Left renal pelvis (tissue), 4 donors: ENCODE measurements at regions not wholly inside any gene's neighbourhood (a gene's known extent, or its start where the extent isn't known, plus 50 kb on each side); places are given as distances from the start of the nearest gene placed in this dataset.

ENCODE experiments used
- DNase-seq, 4 donors: peaks; one replicate each; pipeline ENCODE4 v3.0.0-alpha.2; 2013; ENCODE audit warnings: low read depth in 4 of 4, low spot score in 3 of 4

- no peak for DNase-seq
Observed at GRCh38 chr4:19375136-19375804, 876.4 kb upstream of the SLIT2 start.

DNA sequence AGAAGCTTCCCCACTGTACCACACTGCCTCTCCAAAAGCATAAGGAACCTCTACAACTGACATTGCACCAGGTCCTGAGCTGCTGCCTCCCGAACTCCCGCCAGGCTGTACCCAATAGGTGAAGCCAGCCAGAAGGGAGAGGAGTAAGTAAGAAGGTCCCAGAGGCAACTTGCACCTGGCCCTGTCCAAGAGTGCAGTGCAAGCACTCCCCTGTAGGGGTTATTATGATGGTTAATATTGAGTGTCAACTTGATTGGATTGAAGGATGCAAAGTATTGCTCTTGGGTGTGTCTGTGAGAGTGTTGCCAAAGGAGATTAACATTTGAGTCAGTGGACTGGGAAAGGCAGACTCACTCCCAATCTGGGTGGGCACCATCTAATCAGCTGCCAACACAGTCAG, 879.3 kb upstream of the SLIT2 start:
- no peak for DNase-seq

- DNase-seq = no peak
Observed at GRCh38 chr4:19368800-19369199, 882.9 kb upstream of the SLIT2 start.

DNA sequence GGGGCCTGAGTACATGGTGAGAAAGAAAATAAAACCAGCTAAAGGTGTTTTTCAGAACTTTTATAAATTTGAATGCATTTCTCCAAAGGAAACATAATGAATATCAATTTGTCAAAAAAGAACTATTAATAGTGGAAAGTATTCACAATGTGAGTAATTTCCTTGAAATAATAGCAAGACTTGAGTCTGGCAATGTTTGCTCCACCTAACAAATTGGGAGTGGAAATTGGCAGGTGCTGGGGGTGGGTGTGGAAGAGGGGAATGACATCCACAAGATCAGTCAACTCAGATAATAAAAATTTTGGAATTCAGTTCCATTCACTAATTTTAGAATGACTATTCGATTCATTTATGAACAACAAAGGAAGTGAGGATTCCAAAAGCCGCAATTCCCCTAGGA, 884.8 kb upstream of the SLIT2 start:
- no peak for DNase-seq

DNA sequence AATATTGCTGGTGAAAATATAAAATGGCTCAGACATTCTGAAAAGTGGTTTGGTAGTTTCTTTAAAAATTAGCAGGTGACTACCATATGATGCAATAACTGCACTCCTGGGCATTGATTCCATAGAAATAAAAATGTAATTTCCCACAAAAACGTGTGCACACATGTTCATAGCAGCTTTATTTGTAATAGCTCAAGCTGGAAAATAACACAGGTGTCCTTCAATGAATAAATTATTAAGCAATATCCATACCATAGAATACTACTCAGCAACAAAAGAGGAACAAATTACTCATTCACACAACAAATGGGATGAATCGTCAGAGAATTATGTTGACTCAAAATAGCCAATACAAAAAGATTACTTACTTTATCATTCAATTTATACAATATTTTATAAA, 893.7 kb upstream of the SLIT2 start:
- DNase-seq = no peak

- no peak for DNase-seq
Observed at GRCh38 chr4:19349416-19349815, 902.3 kb upstream of the SLIT2 start.

- DNase-seq = no peak
Observed at GRCh38 chr4:19348746-19349145, 903.0 kb upstream of the SLIT2 start.

- DNase-seq = no peak
Observed at GRCh38 chr4:19346636-19347035, 905.1 kb upstream of the SLIT2 start.

DNA sequence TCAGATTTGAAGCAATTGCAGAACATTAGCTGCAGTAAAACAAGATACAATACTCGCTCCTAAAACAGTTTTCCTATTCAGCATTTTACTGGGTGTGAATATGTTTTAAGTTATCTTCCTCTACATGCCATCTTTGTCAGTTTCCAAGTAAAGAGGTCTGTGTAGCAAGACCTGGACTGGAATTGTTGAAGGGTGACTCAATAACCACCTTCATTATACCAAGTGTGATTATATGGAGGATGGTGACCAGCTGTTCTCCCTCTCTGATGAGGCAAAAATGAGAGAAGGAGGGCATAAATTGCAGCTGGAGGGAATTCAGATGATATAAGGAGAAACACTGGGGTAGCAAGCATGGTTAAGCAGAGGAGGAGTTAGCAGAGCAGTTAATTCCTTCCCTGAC, 922.1 kb upstream of the SLIT2 start:
- DNase-seq = no peak

DNA sequence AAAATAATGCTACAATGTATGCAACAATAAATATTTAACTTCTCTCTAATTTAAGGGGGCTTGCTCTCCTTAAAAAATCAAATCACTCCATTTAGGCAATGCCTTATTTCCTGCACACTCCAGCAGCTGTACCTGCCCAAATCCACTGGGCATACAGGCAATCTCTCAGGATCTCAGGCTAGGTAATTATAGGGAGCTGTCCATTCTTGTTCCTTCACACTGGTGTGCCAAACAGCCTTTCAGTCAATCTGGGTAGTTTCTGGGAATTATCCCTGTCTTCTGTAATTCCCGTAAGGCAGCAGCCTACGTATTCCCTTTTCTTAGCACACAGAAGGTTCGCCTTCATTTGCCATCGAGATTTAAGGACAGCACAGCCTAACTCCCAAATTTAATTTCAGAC, 922.6 kb upstream of the SLIT2 start:
- DNase-seq = no peak

DNA sequence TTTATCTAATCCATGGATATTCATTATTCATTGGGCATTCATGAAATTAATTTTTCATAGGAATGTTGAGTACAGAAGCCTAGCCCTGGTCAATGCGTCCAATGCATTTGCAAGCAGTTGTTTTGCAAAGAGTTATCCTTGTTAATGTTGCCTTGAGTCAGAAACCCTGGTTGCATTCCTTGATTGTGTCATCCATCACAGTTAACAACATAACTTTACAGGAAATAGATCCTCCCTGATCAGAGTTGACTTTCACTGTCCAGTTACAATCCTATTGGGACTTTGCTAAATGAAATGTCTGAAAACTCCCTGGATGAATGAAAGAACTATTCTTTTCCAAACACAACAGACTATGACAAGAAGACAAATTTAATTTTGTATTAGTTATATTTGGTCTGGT, 924.3 kb upstream of the SLIT2 start:
- no peak for DNase-seq

DNA sequence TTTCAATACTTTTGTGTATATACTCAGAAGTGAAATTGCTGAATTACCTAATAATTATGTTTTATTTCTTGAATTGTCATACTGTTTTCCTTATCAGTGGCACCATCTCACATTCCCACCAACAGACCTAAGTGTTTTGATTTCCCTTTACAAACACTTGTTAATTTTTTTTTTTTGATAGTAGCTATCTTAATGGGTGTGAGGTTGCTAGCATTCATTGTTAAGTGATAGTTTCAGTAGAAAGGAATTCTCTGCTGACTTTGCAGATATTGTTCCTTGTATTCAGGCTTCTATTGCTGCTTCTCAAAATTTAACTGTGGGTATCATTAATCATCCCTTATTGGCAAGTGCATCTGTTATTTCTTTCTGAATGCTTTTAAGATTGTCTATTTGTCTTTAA, 927.5 kb upstream of the SLIT2 start:
- DNase-seq = no peak

DNA sequence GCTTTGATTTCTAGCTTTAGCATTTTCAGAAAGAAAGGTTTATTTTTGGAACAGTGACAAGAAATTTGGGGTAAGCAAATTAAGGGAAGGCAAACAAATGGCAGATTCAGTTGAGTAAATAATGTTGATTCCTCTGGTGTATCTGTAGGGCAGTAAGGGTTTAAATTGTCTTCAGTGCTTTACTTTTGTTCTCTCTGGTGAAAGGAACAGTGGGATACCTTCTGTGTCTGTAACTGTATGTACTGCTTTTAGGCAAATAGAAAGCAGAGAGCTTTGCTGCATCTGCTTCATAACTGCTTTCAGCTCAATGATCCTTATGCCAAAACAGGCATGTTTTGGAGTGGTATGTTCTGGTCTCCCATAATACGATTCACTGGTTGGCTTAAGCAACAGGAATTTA, 932.1 kb upstream of the SLIT2 start:
- DNase-seq = no peak

DNA sequence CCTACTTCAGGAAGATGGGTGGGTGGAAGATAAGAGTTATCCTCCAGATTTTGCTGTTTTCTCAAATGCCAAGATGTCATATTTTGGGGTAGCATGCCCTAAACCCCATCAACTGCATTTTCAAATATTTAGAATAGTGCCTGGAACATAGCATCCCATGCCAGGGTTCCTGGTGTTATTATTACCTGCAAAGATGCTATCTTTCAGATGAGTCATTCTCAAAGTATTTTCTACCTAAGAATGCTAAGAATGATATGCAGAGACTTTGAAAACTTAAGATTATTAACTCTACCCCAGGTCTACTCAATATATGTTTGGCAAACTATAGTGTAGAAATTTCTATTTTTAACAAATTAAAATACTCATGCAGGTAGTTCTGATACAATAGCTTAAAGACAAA, 934.3 kb upstream of the SLIT2 start:
- no peak for DNase-seq

GRCh38 chr4:19314116-19314515, 937.6 kb upstream of the SLIT2 start:
- no peak for DNase-seq

DNA sequence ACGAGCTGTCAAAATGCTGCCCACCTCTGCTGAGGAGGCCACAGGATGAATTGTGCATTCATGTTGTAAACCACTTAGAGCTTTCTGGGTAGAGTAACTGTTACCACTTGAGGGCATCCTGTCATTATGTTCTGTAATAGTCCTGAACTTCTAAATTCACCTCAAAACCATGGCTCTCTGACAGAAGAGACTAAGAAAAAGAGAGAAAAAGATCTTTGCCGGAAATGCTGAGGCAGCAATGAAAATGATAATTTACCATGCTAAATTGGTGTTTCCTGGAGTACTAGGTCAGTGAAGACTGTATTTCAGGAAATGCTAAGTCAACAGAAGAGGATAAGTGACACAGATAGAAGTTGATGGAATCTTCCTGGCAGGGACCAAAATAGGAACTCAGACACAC, 942.3 kb upstream of the SLIT2 start:
- DNase-seq = peak in 1 of 4 donors; percentile 26

- DNase-seq = no peak
Observed at GRCh38 chr4:19304028-19304427, 947.7 kb upstream of the SLIT2 start.

DNA sequence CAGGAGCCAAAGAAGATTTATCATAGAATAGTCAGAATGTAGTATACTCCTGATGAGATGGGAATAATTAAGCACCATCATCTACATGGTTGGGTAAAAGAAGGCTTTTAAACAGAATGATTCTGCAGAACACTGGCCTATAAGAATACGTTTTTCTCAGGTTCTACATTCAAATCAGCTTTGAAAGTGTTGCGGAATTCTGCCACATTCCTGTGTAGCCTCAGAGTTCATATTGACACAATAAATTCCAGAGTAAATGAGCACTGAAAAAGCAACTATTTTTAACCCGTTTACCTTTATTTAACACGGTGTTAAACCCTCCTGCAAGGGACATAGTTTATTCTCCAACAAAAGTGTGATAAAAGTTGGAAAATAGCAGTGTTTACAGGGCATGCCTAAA, 950.2 kb upstream of the SLIT2 start:
- DNase-seq = no peak

DNA sequence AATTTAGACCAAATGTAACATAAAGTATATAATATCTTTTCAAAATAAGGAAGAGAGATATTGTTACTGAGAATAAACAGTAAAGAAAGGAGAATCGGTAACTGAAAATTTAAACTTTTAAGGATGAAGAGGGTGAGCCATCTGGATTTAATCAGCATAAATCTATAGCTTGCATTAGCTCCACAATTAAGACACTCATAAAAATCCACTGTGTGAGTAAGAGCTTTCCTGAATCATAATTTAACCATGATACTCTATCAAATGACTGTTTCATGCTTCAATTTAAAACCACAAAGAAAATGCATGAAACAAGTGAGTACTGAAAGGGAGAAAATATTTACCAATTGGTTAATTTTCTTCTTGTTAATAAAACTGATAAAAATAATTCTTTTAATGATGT, 951.5 kb upstream of the SLIT2 start:
- DNase-seq = no peak

DNA sequence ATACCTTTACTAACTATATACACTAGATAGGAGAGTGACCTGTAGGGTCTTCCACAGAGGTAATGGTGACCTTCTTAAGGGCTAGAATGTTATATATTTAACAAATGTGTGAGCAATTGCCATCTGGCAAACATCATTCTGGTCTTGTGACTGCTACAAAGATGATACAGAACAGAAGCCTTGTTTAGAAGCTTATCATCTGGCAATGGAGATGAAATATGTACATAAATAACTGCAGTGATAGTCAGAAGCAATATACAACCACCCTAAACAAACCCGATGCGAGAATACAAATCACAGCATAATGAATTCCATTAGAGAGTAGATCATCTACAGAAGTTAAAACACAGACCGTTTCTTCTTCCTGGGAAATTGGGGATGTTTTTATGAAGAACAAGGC, 952.7 kb upstream of the SLIT2 start:
- DNase-seq = no peak

DNA sequence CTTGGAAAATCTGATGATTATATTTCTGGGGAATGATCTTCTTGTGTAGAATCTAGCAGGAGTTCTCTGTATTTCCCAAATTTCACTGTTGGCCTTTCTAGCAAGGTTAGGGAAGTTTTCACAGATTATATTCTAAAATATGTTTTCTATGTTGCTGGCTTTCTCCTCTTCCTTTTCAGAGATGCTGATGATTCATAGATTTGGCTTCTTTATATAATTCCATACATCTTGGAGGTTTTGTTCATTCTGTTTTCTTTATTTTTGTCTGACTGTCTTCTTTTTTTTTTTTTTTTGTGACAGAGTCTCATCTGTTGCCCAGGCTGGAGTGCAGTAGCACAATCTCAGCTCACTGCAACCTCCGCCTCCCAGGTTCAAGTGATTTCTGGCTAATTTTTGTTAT, 957.9 kb upstream of the SLIT2 start:
- DNase-seq = no peak

GRCh38 chr4:19293080-19293479, 958.6 kb upstream of the SLIT2 start:
- no peak for DNase-seq

GRCh38 chr4:19286924-19287323, 964.8 kb upstream of the SLIT2 start:
- no peak for DNase-seq
